ENCODE measurements at regions not wholly inside any gene's neighbourhood (a gene's known extent, or its start where the extent isn't known, plus 50 kb on each side); places are given as distances from the start of the nearest gene placed in this dataset.

- TF ChIP-seq, protein P1, sequence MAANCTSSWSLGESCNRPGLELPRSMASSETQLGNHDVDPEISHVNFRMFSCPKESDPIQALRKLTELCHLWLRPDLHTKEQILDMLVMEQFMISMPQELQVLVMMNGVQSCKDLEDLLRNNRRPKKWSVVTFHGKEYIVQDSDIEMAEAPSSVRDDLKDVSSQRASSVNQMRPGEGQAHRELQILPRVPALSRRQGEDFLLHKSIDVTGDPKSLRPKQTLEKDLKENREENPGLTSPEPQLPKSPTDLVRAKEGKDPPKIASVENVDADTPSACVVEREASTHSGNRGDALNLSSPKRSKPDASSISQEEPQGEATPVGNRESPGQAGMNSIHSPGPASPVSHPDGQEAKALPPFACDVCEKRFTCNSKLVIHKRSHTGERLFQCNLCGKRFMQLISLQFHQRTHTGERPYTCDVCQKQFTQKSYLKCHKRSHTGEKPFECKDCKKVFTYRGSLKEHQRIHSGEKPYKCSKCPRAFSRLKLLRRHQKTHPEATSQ (tag by site-specific recombination; IDR thresholded peaks at IDR 0.05): no peak
- peak; percentile 27; the same call in 1 of the 2 replicates for TF ChIP-seq ZBTB17 (tag by site-specific recombination; IDR thresholded peaks at IDR 0.05)
These were observed 54.7 kb upstream of the TCF20 start (continued) for GRCh38 chr22:42324990-42325710.

- POLR2A ChIA-PET: no interaction called here
These were observed 54.1 kb upstream of the TCF20 start for GRCh38 chr22:42324566-42324965.

GRCh38 chr22:42323971-42324370 is 53.5 kb upstream of the TCF20 start:
- H3K4me3 ChIP-seq (ENCODE audit: low read depth, low read length): no peak overlapping the region
- POLR2A ChIA-PET: no interaction called here
- no peaks in the 10 kb centered on the region for H3K36me3 ChIP-seq (ENCODE audit: control insufficient read depth in 2 of 2, insufficient read depth in 1 of 2, low read length in 2 of 2)
- H3K4me1 ChIP-seq (ENCODE audit: control insufficient read depth, insufficient read depth, low read length): peaks cover 11% of the 10 kb centered on the region
- H3K9me3 ChIP-seq (ENCODE audit: control insufficient read depth, insufficient read depth, low read depth, low read length): no peaks in the 10 kb centered on the region
- TF ChIP-seq YY2 (tag by site-specific recombination; IDR thresholded peaks at IDR 0.05) (peak; percentile 31; the same call in 1 of the 2 replicates), PBX3 (CRISPR knock-in tag; IDR thresholded peaks at IDR 0.05) (no peak), PATZ1 (tag by site-specific recombination; IDR thresholded peaks at IDR 0.05) (no peak)
- no peak overlapping the region for H3K27ac ChIP-seq (ENCODE audit: extremely low read depth, low read depth, low read length)
- CTCF ChIA-PET: no interaction called here

More at GRCh38 chr22:42324566-42324965, 54.1 kb upstream of the TCF20 start:
- CTCF ChIA-PET: no interaction called here
- peaks cover 11% of the 10 kb centered on the region for H3K4me1 ChIP-seq (ENCODE audit: control insufficient read depth, insufficient read depth, low read length)
- no peak overlapping the region for H3K4me3 ChIP-seq (ENCODE audit: low read depth, low read length)
- no peaks in the 10 kb centered on the region for H3K36me3 ChIP-seq (ENCODE audit: control insufficient read depth in 2 of 2, insufficient read depth in 1 of 2, low read length in 2 of 2)
- H3K9me3 ChIP-seq (ENCODE audit: control insufficient read depth, insufficient read depth, low read depth, low read length): no peaks in the 10 kb centered on the region
- TF ChIP-seq FEZF1 (tag by site-specific recombination; IDR thresholded peaks at IDR 0.05) (peak; percentile 43; the same call in 1 of the 2 replicates), ZNF600 (tag by site-specific recombination; IDR thresholded peaks at IDR 0.05) (no peak)
- H3K27ac ChIP-seq (ENCODE audit: extremely low read depth, low read depth, low read length): no peak overlapping the region

DNA sequence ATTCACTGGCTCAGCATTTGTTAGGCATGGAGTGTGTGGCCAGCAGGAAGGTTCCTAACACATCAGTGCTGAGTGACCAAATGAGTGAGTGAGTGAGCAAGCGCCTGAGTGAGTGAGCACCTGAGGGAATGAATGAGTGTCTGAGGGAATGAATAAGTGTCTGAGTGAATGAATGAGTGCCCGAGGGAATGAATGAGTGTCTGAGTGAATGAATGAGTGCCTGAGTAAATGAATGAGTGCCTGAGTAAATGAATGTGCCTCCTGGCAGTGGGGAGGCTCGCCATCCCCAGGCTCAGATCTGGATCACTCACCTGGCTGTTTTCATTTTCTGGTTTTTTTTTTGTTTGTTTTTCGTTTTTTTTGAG is 52.1 kb upstream of the TCF20 start:
- H3K27ac ChIP-seq (ENCODE audit: extremely low read depth, low read depth, low read length): no peak overlapping the region
- peaks cover 16% of the 10 kb centered on the region for H3K4me1 ChIP-seq (ENCODE audit: control insufficient read depth, insufficient read depth, low read length)
- CTCF ChIA-PET: no interaction called here
- no peak overlapping the region for H3K4me3 ChIP-seq (ENCODE audit: low read depth, low read length)
- peak; percentile 56; the same call in 1 of the 2 replicates for TF ChIP-seq ZNF24 (tag by site-specific recombination; IDR thresholded peaks at IDR 0.05)
- peak; percentile 82; the same call in 1 of the 2 replicates for TF ChIP-seq ZSCAN16 (tag by site-specific recombination; IDR thresholded peaks at IDR 0.05)
- no peak for TF ChIP-seq SP3 (tag by site-specific recombination; IDR thresholded peaks at IDR 0.05)
- H3K36me3 ChIP-seq (ENCODE audit: control insufficient read depth in 2 of 2, insufficient read depth in 1 of 2, low read length in 2 of 2): no peaks in the 10 kb centered on the region
- H3K9me3 ChIP-seq (ENCODE audit: control insufficient read depth, insufficient read depth, low read depth, low read length): no peaks in the 10 kb centered on the region
- POLR2A ChIA-PET: interaction anchor here (1.2 kb wide), 1 partner anchor 15 kb away, joined by 3 read pairs; no protein-coding TSS in a partner anchor
